ENCODE measurements at regions not wholly inside any gene's neighbourhood (a gene's known extent, or its start where the extent isn't known, plus 50 kb on each side); places are given as distances from the start of the nearest gene placed in this dataset.

GRCh38 chr11:122341477-122341876 lies 225.5 kb upstream of the BLID start:
- Histone ChIP-seq H3K36me3 (ENCODE audit: control insufficient read depth in 2 of 2, insufficient read depth in 2 of 2, low read length in 2 of 2) (no peaks in the 10 kb centered on the region), H3K27ac (ENCODE audit: low read depth in 2 of 2, low read length in 2 of 2) (no peak overlapping the region), H3K4me3 (ENCODE audit: low read length in 2 of 2) (no peak overlapping the region), H3K27me3 (ENCODE audit: control insufficient read depth in 2 of 2, insufficient read depth in 2 of 2, low read length in 2 of 2) (no peaks in the 10 kb centered on the region), H3K9ac (ENCODE audit: low read depth in 1 of 2, low read length in 2 of 2) (no peak overlapping the region), H3K4me1 (ENCODE audit: control insufficient read depth in 2 of 2, insufficient read depth in 2 of 2, low read length in 2 of 2) (no peaks in the 10 kb centered on the region), H3K9me3 (ENCODE audit: control insufficient read depth in 2 of 2, low read length in 2 of 2) (no peaks in the 10 kb centered on the region)

- no peaks in the 10 kb centered on the region for H3K9me3 ChIP-seq (ENCODE audit: control insufficient read depth in 2 of 2, low read length in 2 of 2)
- H3K27ac ChIP-seq (ENCODE audit: low read depth in 2 of 2, low read length in 2 of 2): no peak overlapping the region
- no peaks in the 10 kb centered on the region for H3K36me3 ChIP-seq (ENCODE audit: control insufficient read depth in 2 of 2, insufficient read depth in 2 of 2, low read length in 2 of 2)
- H3K4me3 ChIP-seq (ENCODE audit: low read length in 2 of 2): no peak overlapping the region
- H3K9ac ChIP-seq (ENCODE audit: low read depth in 1 of 2, low read length in 2 of 2): no peak overlapping the region
- no peaks in the 10 kb centered on the region for H3K27me3 ChIP-seq (ENCODE audit: control insufficient read depth in 2 of 2, insufficient read depth in 2 of 2, low read length in 2 of 2)
- H3K4me1 ChIP-seq (ENCODE audit: control insufficient read depth in 2 of 2, insufficient read depth in 2 of 2, low read length in 2 of 2): no peaks in the 10 kb centered on the region
Observed at GRCh38 chr11:122340607-122341290, 224.7 kb upstream of the BLID start.

- Histone ChIP-seq H3K27ac (ENCODE audit: low read depth in 2 of 2, low read length in 2 of 2) (no peak overlapping the region), H3K4me3 (ENCODE audit: low read length in 2 of 2) (no peak overlapping the region), H3K9ac (ENCODE audit: low read depth in 1 of 2, low read length in 2 of 2) (no peak overlapping the region), H3K9me3 (ENCODE audit: control insufficient read depth in 2 of 2, low read length in 2 of 2) (no peaks in the 10 kb centered on the region), H3K4me1 (ENCODE audit: control insufficient read depth in 2 of 2, insufficient read depth in 2 of 2, low read length in 2 of 2) (no peaks in the 10 kb centered on the region), H3K36me3 (ENCODE audit: control insufficient read depth in 2 of 2, insufficient read depth in 2 of 2, low read length in 2 of 2) (no peaks in the 10 kb centered on the region), H3K27me3 (ENCODE audit: control insufficient read depth in 2 of 2, insufficient read depth in 2 of 2, low read length in 2 of 2) (no peaks in the 10 kb centered on the region)
Observed at GRCh38 chr11:122339436-122340060, 223.5 kb upstream of the BLID start.

GRCh38 chr11:122337704-122338103 lies 221.7 kb upstream of the BLID start:
- H3K9me3 ChIP-seq (ENCODE audit: control insufficient read depth in 2 of 2, low read length in 2 of 2): no peaks in the 10 kb centered on the region
- H3K9ac ChIP-seq (ENCODE audit: low read depth in 1 of 2, low read length in 2 of 2): no peak overlapping the region
- no peaks in the 10 kb centered on the region for H3K27me3 ChIP-seq (ENCODE audit: control insufficient read depth in 2 of 2, insufficient read depth in 2 of 2, low read length in 2 of 2)
- H3K36me3 ChIP-seq (ENCODE audit: control insufficient read depth in 2 of 2, insufficient read depth in 2 of 2, low read length in 2 of 2): no peaks in the 10 kb centered on the region
- H3K4me1 ChIP-seq (ENCODE audit: control insufficient read depth in 2 of 2, insufficient read depth in 2 of 2, low read length in 2 of 2): no peaks in the 10 kb centered on the region
- no peak overlapping the region for H3K27ac ChIP-seq (ENCODE audit: low read depth in 2 of 2, low read length in 2 of 2)
- H3K4me3 ChIP-seq (ENCODE audit: low read length in 2 of 2): no peak overlapping the region

- Histone ChIP-seq H3K9me3 (ENCODE audit: control insufficient read depth in 2 of 2, low read length in 2 of 2) (no peaks in the 10 kb centered on the region), H3K27ac (ENCODE audit: low read depth in 2 of 2, low read length in 2 of 2) (no peak overlapping the region), H3K9ac (ENCODE audit: low read depth in 1 of 2, low read length in 2 of 2) (no peak overlapping the region), H3K27me3 (ENCODE audit: control insufficient read depth in 2 of 2, insufficient read depth in 2 of 2, low read length in 2 of 2) (no peaks in the 10 kb centered on the region), H3K4me1 (ENCODE audit: control insufficient read depth in 2 of 2, insufficient read depth in 2 of 2, low read length in 2 of 2) (no peaks in the 10 kb centered on the region), H3K36me3 (ENCODE audit: control insufficient read depth in 2 of 2, insufficient read depth in 2 of 2, low read length in 2 of 2) (no peaks in the 10 kb centered on the region), H3K4me3 (ENCODE audit: low read length in 2 of 2) (no peak overlapping the region)
Observed at GRCh38 chr11:122337241-122337640, 221.2 kb upstream of the BLID start.

- no peaks in the 10 kb centered on the region for H3K36me3 ChIP-seq (ENCODE audit: control insufficient read depth in 2 of 2, insufficient read depth in 2 of 2, low read length in 2 of 2)
Observed at GRCh38 chr11:122336706-122337105, 220.7 kb upstream of the BLID start.

GRCh38 chr11:122334546-122335339 lies 218.7 kb upstream of the BLID start:
- no peak overlapping the region for H3K4me3 ChIP-seq (ENCODE audit: low read length in 2 of 2)
- H3K27ac ChIP-seq (ENCODE audit: low read depth in 2 of 2, low read length in 2 of 2): no peak overlapping the region
- H3K4me1 ChIP-seq (ENCODE audit: control insufficient read depth in 2 of 2, insufficient read depth in 2 of 2, low read length in 2 of 2): no peaks in the 10 kb centered on the region

More at GRCh38 chr11:122336706-122337105, 220.7 kb upstream of the BLID start:
- no peaks in the 10 kb centered on the region for H3K4me1 ChIP-seq (ENCODE audit: control insufficient read depth in 2 of 2, insufficient read depth in 2 of 2, low read length in 2 of 2)
- no peak overlapping the region for H3K27ac ChIP-seq (ENCODE audit: low read depth in 2 of 2, low read length in 2 of 2)
- H3K4me3 ChIP-seq (ENCODE audit: low read length in 2 of 2): no peak overlapping the region
- no peak overlapping the region for H3K9ac ChIP-seq (ENCODE audit: low read depth in 1 of 2, low read length in 2 of 2)
- no peaks in the 10 kb centered on the region for H3K27me3 ChIP-seq (ENCODE audit: control insufficient read depth in 2 of 2, insufficient read depth in 2 of 2, low read length in 2 of 2)
- H3K9me3 ChIP-seq (ENCODE audit: control insufficient read depth in 2 of 2, low read length in 2 of 2): no peaks in the 10 kb centered on the region

GRCh38 chr11:122333467-122333866 lies 217.5 kb upstream of the BLID start:
- H3K27me3 ChIP-seq (ENCODE audit: control insufficient read depth in 2 of 2, insufficient read depth in 2 of 2, low read length in 2 of 2): no peaks in the 10 kb centered on the region
- H3K4me1 ChIP-seq (ENCODE audit: control insufficient read depth in 2 of 2, insufficient read depth in 2 of 2, low read length in 2 of 2): no peaks in the 10 kb centered on the region
- H3K27ac ChIP-seq (ENCODE audit: low read depth in 2 of 2, low read length in 2 of 2): no peak overlapping the region
- H3K4me3 ChIP-seq (ENCODE audit: low read length in 2 of 2): no peak overlapping the region
- H3K36me3 ChIP-seq (ENCODE audit: control insufficient read depth in 2 of 2, insufficient read depth in 2 of 2, low read length in 2 of 2): no peaks in the 10 kb centered on the region
- no peak overlapping the region for H3K9ac ChIP-seq (ENCODE audit: low read depth in 1 of 2, low read length in 2 of 2)
- no peaks in the 10 kb centered on the region for H3K9me3 ChIP-seq (ENCODE audit: control insufficient read depth in 2 of 2, low read length in 2 of 2)

More at GRCh38 chr11:122334546-122335339, 218.7 kb upstream of the BLID start:
- Histone ChIP-seq H3K9ac (ENCODE audit: low read depth in 1 of 2, low read length in 2 of 2) (no peak overlapping the region), H3K36me3 (ENCODE audit: control insufficient read depth in 2 of 2, insufficient read depth in 2 of 2, low read length in 2 of 2) (no peaks in the 10 kb centered on the region), H3K27me3 (ENCODE audit: control insufficient read depth in 2 of 2, insufficient read depth in 2 of 2, low read length in 2 of 2) (no peaks in the 10 kb centered on the region), H3K9me3 (ENCODE audit: control insufficient read depth in 2 of 2, low read length in 2 of 2) (no peaks in the 10 kb centered on the region)

- H3K9me3 ChIP-seq (ENCODE audit: control insufficient read depth in 2 of 2, low read length in 2 of 2): no peaks in the 10 kb centered on the region
- H3K4me1 ChIP-seq (ENCODE audit: control insufficient read depth in 2 of 2, insufficient read depth in 2 of 2, low read length in 2 of 2): no peaks in the 10 kb centered on the region
- no peak overlapping the region for H3K27ac ChIP-seq (ENCODE audit: low read depth in 2 of 2, low read length in 2 of 2)
- no peak overlapping the region for H3K9ac ChIP-seq (ENCODE audit: low read depth in 1 of 2, low read length in 2 of 2)
- H3K27me3 ChIP-seq (ENCODE audit: control insufficient read depth in 2 of 2, insufficient read depth in 2 of 2, low read length in 2 of 2): no peaks in the 10 kb centered on the region
- H3K36me3 ChIP-seq (ENCODE audit: control insufficient read depth in 2 of 2, insufficient read depth in 2 of 2, low read length in 2 of 2): no peaks in the 10 kb centered on the region
- H3K4me3 ChIP-seq (ENCODE audit: low read length in 2 of 2): no peak overlapping the region
Observed at GRCh38 chr11:122331079-122331478, 215.1 kb upstream of the BLID start.

- Histone ChIP-seq H3K9me3 (ENCODE audit: control insufficient read depth in 2 of 2, low read length in 2 of 2) (no peaks in the 10 kb centered on the region), H3K27ac (ENCODE audit: low read depth in 2 of 2, low read length in 2 of 2) (no peak overlapping the region), H3K4me1 (ENCODE audit: control insufficient read depth in 2 of 2, insufficient read depth in 2 of 2, low read length in 2 of 2) (no peaks in the 10 kb centered on the region), H3K4me3 (ENCODE audit: low read length in 2 of 2) (no peak overlapping the region), H3K36me3 (ENCODE audit: control insufficient read depth in 2 of 2, insufficient read depth in 2 of 2, low read length in 2 of 2) (no peaks in the 10 kb centered on the region), H3K9ac (ENCODE audit: low read depth in 1 of 2, low read length in 2 of 2) (no peak overlapping the region), H3K27me3 (ENCODE audit: control insufficient read depth in 2 of 2, insufficient read depth in 2 of 2, low read length in 2 of 2) (no peaks in the 10 kb centered on the region)
Observed at GRCh38 chr11:122330279-122330965, 214.4 kb upstream of the BLID start.

All from mucosa of rectum (tissue), 2 donors.